Activated CD4-positive, alpha-beta T cell treated with anti-CD3 and anti-CD28 coated beads for 1 hour (primary cell): ENCODE measurements at regions not wholly inside any gene's neighbourhood (a gene's known extent, or its start where the extent isn't known, plus 50 kb on each side); places are given as distances from the start of the nearest gene placed in this dataset.
"Not testable (repeated sequence)": the region's sequence is repeated elsewhere in the genome, so short reads cannot be mapped to it uniquely, and the experiment has no call there.

Experiments used
- DNase-seq: peaks from one replicate; pipeline ENCODE4 v3.0.0-alpha.2; 2020

- DNase-seq, result no peak
Observed at GRCh38 chr14:89078021-89078795, 253.8 kb downstream of the TTC8 start.

- no peak for DNase-seq
Observed at GRCh38 chr14:89085231-89085731, 260.8 kb downstream of the TTC8 start.

GRCh38 chr14:89085737-89086382 is 261.4 kb downstream of the TTC8 start:
- DNase-seq, result no peak

DNA sequence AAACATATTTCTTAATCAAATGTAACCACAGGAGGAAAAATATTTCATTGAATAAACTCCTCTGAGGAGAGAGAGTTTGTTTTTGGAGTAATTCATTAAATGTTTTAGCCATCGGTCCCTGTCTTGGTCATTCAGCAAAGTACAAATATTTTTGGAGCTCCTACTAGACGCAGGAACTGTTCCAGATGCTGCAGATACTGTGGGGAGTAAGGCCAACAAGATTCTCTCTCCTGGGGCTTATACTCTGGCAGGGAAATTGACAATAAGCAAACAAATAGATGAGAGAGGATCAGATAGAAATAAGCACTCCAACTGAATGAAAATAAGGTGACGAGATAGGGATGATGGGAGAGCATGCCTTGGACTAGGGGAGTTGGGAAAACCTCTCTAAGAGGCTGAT is 264.1 kb downstream of the TTC8 start:
- no peak for DNase-seq

DNA sequence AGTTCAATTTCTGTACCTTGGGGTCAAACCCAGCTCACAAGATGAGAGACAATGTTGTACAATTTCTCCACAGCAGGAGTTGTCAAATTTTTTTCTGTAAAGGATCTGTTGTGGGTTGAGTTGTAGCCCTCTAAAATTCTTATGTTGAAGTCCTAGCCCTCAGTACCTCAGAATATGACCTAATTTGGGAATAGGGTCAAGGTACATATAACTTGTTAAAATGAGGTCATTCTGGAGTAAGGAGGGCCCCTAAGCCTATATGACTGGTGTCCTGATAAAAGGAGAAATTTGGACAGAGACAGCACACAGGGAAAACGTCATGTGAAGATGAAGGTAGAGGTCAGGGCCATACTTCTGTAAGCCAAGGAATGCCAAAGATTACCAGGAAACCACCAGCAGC is 264.9 kb downstream of the TTC8 start:
- DNase-seq, result no peak

- no peak for DNase-seq
Observed at GRCh38 chr14:89091781-89092180, 267.3 kb downstream of the TTC8 start.

GRCh38 chr14:89093083-89093730 is 268.8 kb downstream of the TTC8 start:
- no peak for DNase-seq

DNA sequence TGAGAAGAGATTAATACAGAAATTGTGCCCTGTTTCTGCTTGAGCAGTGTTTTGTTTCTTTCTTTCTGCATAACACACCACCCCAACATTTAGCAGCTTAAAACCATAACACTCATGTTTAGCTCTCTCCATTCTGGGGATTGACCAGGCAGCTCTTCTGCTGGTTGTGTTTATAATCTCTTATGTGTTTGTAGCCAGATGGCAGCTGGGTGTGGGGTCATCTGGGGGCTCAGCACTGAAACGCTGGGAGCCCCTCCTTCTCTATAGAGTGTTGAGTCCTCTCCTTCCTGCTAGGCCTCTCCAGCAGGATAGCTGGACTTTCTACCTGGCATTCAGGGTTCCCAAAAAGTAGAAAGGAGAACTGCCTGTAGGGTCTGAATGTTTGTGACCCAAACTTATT is 270.6 kb downstream of the TTC8 start:
- DNase-seq, result no peak

DNA sequence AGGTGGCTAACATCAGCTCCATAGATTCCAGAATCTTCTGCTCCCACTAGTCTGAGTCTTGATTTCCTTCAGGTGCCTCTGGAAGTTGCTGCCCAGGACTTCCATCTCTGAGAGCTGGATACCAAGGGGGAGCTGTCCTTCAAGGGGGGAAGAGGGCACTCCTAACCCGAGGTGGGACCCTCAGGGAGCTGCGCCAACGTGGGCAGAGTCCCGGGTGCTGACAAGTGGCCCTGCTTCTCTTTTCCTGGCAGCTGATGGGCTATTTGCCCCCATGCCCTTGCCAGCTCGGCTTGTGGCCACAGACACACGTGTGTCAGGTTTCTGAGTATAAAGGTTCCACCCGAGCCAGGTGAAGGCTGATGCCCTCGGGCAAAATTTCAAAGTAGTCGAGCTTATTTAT is 272.5 kb downstream of the TTC8 start:
- no peak for DNase-seq

- no peak for DNase-seq
Observed at GRCh38 chr14:89098254-89098653, 273.8 kb downstream of the TTC8 start.

DNA sequence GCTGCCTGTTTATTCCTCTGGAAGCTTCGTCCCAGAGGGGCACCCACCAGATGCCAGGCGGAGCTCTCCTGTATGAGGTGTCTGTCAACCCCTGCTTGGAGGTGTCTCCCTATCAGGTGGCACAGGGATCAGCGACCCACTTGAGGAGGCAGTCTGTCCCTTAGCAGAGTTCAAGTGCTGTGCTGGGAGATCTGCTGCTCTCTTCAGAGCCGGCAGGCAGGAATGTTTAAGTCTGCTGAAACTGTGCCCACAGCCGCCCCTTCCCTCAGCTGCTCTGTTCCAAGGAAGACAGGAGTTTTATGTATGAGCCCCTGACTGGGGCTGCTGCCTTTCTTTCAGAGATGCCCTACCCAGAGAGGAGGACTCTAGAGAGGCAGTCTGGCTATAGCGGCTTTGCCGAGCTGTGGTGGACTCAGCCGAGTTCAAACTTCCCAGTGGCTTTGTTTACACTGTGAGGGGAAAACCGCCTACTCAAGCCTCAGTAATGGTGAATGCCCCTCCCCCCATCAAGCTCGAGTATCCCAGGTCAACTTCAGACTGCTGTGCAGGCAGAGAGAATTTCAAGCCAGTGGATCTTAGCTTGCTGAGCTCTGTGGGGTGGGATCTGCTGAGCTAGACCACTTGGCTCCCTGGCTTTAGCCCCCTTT is 279.8 kb downstream of the TTC8 start:
- not testable (repeated sequence) for DNase-seq

DNA sequence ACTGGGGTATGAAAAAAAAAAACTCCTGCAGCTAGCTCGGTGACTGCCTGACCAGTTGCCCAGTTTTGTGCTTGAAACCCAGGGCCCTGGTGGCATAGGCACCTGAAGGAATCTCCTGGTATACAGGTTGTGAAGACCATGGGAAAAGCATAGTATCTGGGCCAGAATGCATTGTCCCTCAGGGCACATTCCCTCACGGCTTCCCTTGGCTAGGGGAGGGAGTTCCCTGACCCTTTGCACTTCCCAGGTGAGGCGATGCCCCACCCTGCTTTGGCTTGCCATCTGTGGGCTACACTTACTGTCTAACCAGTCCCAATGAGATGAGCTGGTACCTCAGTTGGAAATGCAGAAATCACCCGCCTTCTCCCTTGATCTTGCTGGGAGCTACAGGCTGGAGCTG is 280.4 kb downstream of the TTC8 start:
- DNase-seq, result not testable (repeated sequence)
